GM19438 (cell line): ENCODE measurements at regions not wholly inside any gene's neighbourhood (a gene's known extent, or its start where the extent isn't known, plus 50 kb on each side); places are given as distances from the start of the nearest gene placed in this dataset.

Experiments used
- ATAC-seq: cut with Tn5 transposase; IDR thresholded peaks from one replicate; pipeline ENCODE4 v1.9.1; 2021; ENCODE audit warnings: low read depth; ENCODE audit not compliant: unreplicated experiment

- no peak for ATAC-seq
Observed at GRCh38 chr4:143055997-143056396, 128.7 kb upstream of the USP38 start.

GRCh38 chr4:143071351-143071750, 113.4 kb upstream of the USP38 start:
- no peak for ATAC-seq

DNA sequence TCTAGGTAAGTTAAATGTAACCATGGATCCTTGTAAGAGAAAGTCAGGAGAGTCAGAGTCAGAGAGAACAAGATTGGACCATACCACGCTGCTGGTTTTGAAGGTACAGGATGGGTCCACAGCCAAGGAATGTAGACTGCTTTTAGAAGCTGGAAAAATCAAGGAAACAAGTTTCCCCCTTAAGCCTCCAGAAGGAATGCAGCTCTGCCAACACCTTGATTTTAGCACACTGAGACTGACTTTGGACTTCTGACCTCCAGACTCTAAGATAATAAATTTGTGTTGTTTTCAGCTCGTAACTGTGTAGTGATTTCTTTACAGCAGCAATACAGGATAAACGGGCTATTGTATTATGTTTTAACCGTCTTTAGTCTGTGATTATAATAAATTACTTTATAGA, 108.0 kb upstream of the USP38 start:
- ATAC-seq = no peak

DNA sequence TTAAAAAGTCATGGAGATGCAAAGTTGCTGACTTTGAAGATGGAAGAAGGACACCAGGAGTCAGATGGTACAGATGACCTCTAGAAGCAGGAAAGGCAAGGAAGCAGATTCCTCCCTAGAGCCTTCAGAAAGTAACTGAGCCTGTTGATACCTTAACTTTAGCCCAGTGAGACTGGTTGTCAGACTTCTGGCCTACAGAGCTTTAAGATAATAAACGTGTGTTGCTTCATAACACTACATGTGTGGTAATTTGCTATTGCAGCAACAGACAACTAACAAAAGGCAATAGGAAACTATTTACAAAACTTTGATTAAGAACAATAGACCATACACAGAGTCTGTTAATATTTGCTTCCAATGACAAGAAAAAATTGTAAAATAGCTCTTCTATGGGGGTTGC, 102.0 kb upstream of the USP38 start:
- no peak for ATAC-seq

DNA sequence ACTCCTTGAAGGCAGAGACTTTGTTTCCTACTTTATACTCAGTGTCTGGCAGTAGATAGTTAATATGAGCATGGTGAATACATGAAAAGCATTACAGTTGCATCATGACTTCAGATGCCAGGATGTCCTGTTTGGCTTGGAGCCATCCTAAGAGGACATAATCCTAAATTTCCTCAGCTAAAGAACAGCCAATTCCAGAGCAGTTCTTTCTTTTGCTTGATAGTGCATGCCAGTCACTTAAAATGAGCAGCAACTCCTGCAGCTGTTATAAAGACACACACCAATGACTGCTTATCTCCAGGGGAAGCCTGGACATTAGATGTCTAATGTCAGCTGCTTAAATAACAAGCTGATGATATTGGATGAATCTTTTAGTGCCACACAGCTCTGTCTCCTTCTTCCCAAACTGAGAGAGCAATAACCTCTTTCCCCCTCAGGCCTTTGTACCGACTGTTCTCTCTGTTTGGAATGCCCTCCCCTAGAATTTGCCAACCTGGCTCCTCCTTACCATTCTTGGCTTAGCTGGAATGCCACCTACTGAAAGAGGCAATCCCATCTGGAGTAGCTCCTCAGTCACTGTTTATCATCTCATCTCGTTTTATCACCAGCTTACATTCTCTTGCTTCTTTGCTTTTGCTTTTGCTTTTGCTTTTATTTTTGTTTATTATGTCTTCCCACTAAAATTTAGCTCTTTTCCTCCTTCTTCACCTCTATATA, 100.8 kb upstream of the USP38 start:
- ATAC-seq = no peak

DNA sequence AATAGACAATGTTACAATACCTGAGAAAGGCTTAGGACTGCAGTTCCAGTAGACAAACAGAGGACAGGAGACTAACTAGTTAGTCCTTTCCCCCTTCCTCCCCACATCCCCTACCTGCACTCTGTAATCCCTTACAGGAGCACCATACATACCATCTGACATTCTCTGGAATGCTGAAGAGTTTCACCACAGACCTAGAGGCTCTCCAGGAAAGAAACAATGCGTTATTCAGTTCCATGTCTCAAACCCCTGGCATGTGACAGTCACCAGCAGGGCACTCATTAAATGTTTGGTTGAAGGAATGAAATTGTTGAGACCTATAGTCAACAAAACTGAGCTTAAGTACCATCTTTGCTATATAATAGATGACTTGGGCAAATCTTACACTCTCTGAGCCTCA, 100.2 kb upstream of the USP38 start:
- ATAC-seq = no peak

- no peak for ATAC-seq
Observed at GRCh38 chr4:143085224-143085623, 99.5 kb upstream of the USP38 start.

GRCh38 chr4:143085659-143086058, 99.1 kb upstream of the USP38 start:
- ATAC-seq = no peak

DNA sequence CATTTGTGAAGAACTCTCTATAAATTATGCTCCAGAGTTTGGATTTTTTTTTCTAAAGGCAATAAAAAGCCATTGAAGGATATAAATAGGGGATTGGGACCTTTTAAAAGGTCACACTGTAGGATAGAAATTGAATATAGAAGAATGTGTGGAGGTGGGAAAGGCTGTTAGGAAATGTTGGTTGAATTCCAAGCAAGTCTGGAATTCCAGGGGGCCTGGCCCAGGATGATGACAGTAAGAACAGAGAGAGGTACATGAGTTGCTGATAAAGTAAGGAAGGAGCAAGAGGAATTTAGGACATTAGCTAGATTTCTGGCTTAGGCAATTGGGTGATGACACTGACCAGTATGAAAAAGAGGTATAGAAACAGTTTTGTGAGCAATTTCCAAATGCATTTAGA, 95.4 kb upstream of the USP38 start:
- no peak for ATAC-seq

DNA sequence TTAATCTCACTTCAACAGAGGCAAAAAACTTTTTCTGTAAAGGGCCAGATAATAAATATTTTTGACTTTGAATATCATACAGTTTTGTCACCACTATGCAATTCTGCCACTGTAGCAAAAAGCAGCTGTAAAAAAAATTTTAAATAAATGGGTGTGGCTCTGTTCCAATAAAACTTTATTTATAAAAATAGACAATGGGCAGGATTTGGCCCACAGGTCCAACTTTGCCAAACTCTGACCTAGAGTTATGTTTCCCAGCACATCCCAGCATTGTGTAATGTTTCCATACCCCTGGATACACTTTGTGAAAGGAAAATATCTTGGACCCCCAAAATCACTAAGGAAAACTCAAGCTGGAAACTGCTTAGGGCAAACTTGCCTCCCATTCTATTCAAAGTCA, 94.9 kb upstream of the USP38 start:
- ATAC-seq = no peak

DNA sequence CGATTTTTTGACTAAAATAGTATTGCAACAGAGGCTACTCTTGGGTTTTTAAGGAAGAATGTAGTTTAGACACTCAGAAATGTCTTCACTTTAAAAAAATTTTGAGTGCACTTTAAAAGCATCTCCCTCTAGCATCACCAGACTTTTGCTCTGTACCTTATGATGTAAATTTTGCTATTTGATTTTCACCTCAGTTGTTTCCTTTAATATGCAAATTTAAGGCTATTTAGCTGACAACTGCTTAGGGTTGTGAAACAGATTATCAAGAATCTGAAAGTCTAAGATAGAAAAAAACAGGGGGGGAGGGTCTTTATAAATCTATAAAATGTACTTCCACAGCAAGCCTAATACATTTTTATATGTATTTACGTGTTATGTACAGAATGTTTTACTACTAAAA, 92.9 kb upstream of the USP38 start:
- no peak for ATAC-seq

GRCh38 chr4:143095447-143095846, 89.3 kb upstream of the USP38 start:
- no peak for ATAC-seq

GRCh38 chr4:143097751-143098150, 87.0 kb upstream of the USP38 start:
- ATAC-seq = no peak

DNA sequence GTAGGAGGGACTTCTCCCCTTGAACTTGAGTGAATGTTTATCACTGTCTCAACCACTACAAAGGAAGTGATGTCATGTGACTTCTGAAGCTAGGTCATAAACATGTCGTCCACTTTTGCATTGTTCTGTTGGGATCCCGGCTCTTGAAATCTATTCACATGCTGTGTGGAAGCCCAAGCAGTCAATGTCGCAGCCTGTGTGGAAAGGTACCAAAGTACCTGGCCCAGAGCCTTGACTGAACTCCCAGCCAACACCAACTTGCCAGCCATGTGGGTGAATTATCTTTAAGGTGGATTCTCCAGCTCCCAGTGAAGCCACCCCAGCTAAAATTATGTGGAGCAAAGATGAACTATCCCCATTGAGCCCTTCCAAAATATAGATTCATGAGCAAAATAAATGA, 85.0 kb upstream of the USP38 start:
- ATAC-seq = no peak

GRCh38 chr4:143109376-143109775, 75.3 kb upstream of the USP38 start:
- no peak for ATAC-seq

DNA sequence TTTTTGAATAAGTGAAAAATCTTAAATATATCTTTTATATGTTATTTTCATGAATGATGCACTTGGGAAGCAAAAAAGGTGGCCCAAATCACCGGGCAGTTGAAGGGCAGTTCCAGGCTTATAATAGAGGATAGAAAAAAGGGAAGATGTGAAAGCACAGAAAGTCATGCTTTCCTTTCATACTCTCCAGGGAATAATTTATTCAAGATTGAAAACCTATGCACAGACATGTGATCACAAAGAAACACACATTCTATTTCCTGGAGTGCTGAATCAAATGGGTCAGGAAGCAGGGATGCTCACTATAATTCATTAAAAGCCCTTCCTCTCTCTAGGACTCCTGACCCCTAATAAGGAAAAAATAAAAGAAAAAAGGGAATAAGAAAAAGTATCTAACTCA, 66.1 kb upstream of the USP38 start:
- ATAC-seq = no peak

DNA sequence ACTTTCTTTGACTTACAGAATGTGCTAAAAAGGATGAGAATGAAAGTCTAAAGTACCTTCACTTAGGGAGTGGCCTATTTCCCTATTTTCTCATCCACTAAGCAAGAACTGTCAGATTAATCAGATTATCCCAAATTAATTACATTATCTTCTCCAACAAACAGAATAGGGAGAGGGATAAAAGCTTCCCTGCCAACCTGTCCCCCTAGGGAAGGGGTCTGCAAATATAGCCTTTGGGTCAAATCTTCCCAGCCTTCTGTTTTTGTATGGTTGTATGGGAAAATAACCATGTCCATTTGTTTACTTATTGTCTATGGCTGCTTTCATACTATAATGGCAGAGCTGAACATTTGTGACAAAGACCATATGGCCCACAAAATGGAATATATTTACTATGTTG, 57.1 kb upstream of the USP38 start:
- no peak for ATAC-seq

GRCh38 chr4:143133977-143134376, 50.7 kb upstream of the USP38 start:
- no peak for ATAC-seq
